ACC112 (cell line): ENCODE measurements at regions not wholly inside any gene's neighbourhood (a gene's known extent, or its start where the extent isn't known, plus 50 kb on each side); places are given as distances from the start of the nearest gene placed in this dataset.
A peak's percentile ranks its signal among the peaks of the same experiment; 100 is the strongest.

Experiments used
- H2AFZ ChIP-seq: fragments of 200-600 bp; sonication (generic); one replicate; pipeline ENCODE4 v1.6.0; 2017; ENCODE audit warnings: antibody characterized with exemption, low read length; ENCODE audit not compliant: unreplicated experiment
- H3K27ac ChIP-seq: fragments of 200-600 bp; sonication (generic); 2 replicates; pipeline ENCODE4 v1.5.1; 2014; ENCODE audit warnings: low read depth, mild to moderate bottlenecking, antibody characterized with exemption, low read length, moderate library complexity
- H3K27me3 ChIP-seq: fragments of 200-600 bp; sonication (generic); 2 replicates; pipeline ENCODE4 v1.6.1; 2014; ENCODE audit warnings: mild to moderate bottlenecking, antibody characterized with exemption, low read length, moderate library complexity, mixed read lengths; ENCODE audit not compliant: insufficient read depth
- H3K36me3 ChIP-seq: fragments of 200-600 bp; sonication (generic); 2 replicates; pipeline ENCODE4 v1.6.1; 2016; ENCODE audit warnings: mild to moderate bottlenecking, antibody characterized with exemption, low read length, moderate library complexity, mixed read lengths; ENCODE audit not compliant: insufficient read depth
- H3K4me1 ChIP-seq: fragments of 200-600 bp; sonication (generic); one replicate; pipeline ENCODE4 v1.6.1; 2016; ENCODE audit warnings: low read length, mixed read lengths; ENCODE audit not compliant: insufficient read depth, unreplicated experiment, control insufficient read depth
- H3K4me3 ChIP-seq: fragments of 200-600 bp; sonication (generic); 2 replicates; pipeline ENCODE4 v1.5.1; 2014; ENCODE audit warnings: mild to moderate bottlenecking, low read depth, low read length
- H3K79me2 ChIP-seq: fragments of 200-600 bp; sonication (generic); one replicate; pipeline ENCODE4 v1.6.0; 2016; ENCODE audit warnings: low read length; ENCODE audit not compliant: control insufficient read depth, unreplicated experiment, insufficient read depth

- H3K27ac ChIP-seq, result no peak overlapping the region
- H2AFZ ChIP-seq, result no peak overlapping the region
- no peaks in the 10 kb centered on the region for H3K36me3 ChIP-seq
- H3K4me3 ChIP-seq, result no peak overlapping the region
- no peaks in the 10 kb centered on the region for H3K79me2 ChIP-seq
- no peaks in the 10 kb centered on the region for H3K4me1 ChIP-seq
- no peaks in the 10 kb centered on the region for H3K27me3 ChIP-seq
Observed at GRCh38 chr15:67892559-67893377, 52.9 kb upstream of the RNU6-1 start.

- no peak overlapping the region for H2AFZ ChIP-seq
- H3K36me3 ChIP-seq, result no peaks in the 10 kb centered on the region
- no peak overlapping the region for H3K27ac ChIP-seq
- H3K4me1 ChIP-seq, result no peaks in the 10 kb centered on the region
- no peak overlapping the region for H3K4me3 ChIP-seq
- H3K79me2 ChIP-seq, result no peaks in the 10 kb centered on the region
- H3K27me3 ChIP-seq, result no peaks in the 10 kb centered on the region
Observed at GRCh38 chr15:67895237-67895636, 55.4 kb upstream of the RNU6-1 start.

- no peaks in the 10 kb centered on the region for H3K36me3 ChIP-seq
- H3K27me3 ChIP-seq, result no peaks in the 10 kb centered on the region
- no peak overlapping the region for H3K27ac ChIP-seq
Observed at GRCh38 chr15:67897646-67898339, 57.9 kb upstream of the RNU6-1 start.

GRCh38 chr15:67899596-67900283 is 59.9 kb upstream of the RNU6-1 start:
- H3K27me3 ChIP-seq, result no peaks in the 10 kb centered on the region
- H3K79me2 ChIP-seq, result no peaks in the 10 kb centered on the region
- no peak overlapping the region for H3K27ac ChIP-seq
- peak overlapping the region; percentile 23 for H2AFZ ChIP-seq
- no peak overlapping the region for H3K4me3 ChIP-seq
- no peaks in the 10 kb centered on the region for H3K4me1 ChIP-seq
- H3K36me3 ChIP-seq, result no peaks in the 10 kb centered on the region

More at GRCh38 chr15:67897646-67898339, 57.9 kb upstream of the RNU6-1 start:
- no peak overlapping the region for H2AFZ ChIP-seq
- no peaks in the 10 kb centered on the region for H3K79me2 ChIP-seq
- no peaks in the 10 kb centered on the region for H3K4me1 ChIP-seq
- no peak overlapping the region for H3K4me3 ChIP-seq

- no peaks in the 10 kb centered on the region for H3K27me3 ChIP-seq
- no peak overlapping the region for H3K4me3 ChIP-seq
- no peaks in the 10 kb centered on the region for H3K79me2 ChIP-seq
- no peak overlapping the region for H2AFZ ChIP-seq
- H3K4me1 ChIP-seq, result no peaks in the 10 kb centered on the region
- H3K27ac ChIP-seq, result no peak overlapping the region
- H3K36me3 ChIP-seq, result no peaks in the 10 kb centered on the region
Observed at GRCh38 chr15:67900621-67901147, 60.8 kb upstream of the RNU6-1 start.

GRCh38 chr15:67901922-67902321 is 62.1 kb upstream of the RNU6-1 start:
- Histone ChIP-seq H3K79me2 (no peaks in the 10 kb centered on the region), H3K4me3 (no peak overlapping the region), H2AFZ (no peak overlapping the region), H3K27me3 (no peaks in the 10 kb centered on the region), H3K4me1 (no peaks in the 10 kb centered on the region), H3K36me3 (no peaks in the 10 kb centered on the region), H3K27ac (no peak overlapping the region)

GRCh38 chr15:67902579-67903009 is 62.7 kb upstream of the RNU6-1 start:
- no peak overlapping the region for H3K4me3 ChIP-seq
- H3K4me1 ChIP-seq, result no peaks in the 10 kb centered on the region
- peaks cover 4% of the 10 kb centered on the region; the same call in 1 of the 2 replicates for H3K27me3 ChIP-seq
- no peak overlapping the region for H3K27ac ChIP-seq
- H3K79me2 ChIP-seq, result no peaks in the 10 kb centered on the region
- no peak overlapping the region for H2AFZ ChIP-seq
- no peaks in the 10 kb centered on the region for H3K36me3 ChIP-seq

- H3K4me1 ChIP-seq, result no peaks in the 10 kb centered on the region
- no peak overlapping the region for H3K4me3 ChIP-seq
- H3K27ac ChIP-seq, result no peak overlapping the region
- H3K36me3 ChIP-seq, result no peaks in the 10 kb centered on the region
- H3K79me2 ChIP-seq, result no peaks in the 10 kb centered on the region
- no peak overlapping the region for H2AFZ ChIP-seq
- H3K27me3 ChIP-seq, result peaks cover 12% of the 10 kb centered on the region; the same call in 1 of the 2 replicates
Observed at GRCh38 chr15:67903708-67904107, 63.9 kb upstream of the RNU6-1 start.

- Histone ChIP-seq H3K27me3 (peaks cover 16% of the 10 kb centered on the region; the same call in 1 of the 2 replicates), H3K4me1 (no peaks in the 10 kb centered on the region), H2AFZ (no peak overlapping the region), H3K79me2 (no peaks in the 10 kb centered on the region), H3K4me3 (no peak overlapping the region), H3K27ac (no peak overlapping the region), H3K36me3 (no peaks in the 10 kb centered on the region)
Observed at GRCh38 chr15:67905628-67906027, 65.8 kb upstream of the RNU6-1 start.

- Histone ChIP-seq H3K36me3 (no peaks in the 10 kb centered on the region), H2AFZ (no peak overlapping the region), H3K4me3 (no peak overlapping the region), H3K27ac (no peak overlapping the region), H3K27me3 (peaks cover 16% of the 10 kb centered on the region; the same call in 1 of the 2 replicates), H3K79me2 (no peaks in the 10 kb centered on the region), H3K4me1 (no peaks in the 10 kb centered on the region)
Observed at GRCh38 chr15:67906382-67906781, 66.5 kb upstream of the RNU6-1 start.
